GM12878 (cell line): ENCODE measurements at regions not wholly inside any gene's neighbourhood (a gene's known extent, or its start where the extent isn't known, plus 50 kb on each side); places are given as distances from the start of the nearest gene placed in this dataset.

ENCODE experiments used
- ATAC-seq: fragments of 200-7000 bp; cut with Tn5 transposase; 3 replicates; pipeline ENCODE4 v1.9.1; 2020; ENCODE audit warnings: mild to moderate bottlenecking, moderate library complexity
- BruUV-seq: library from RNA; stranded (reverse); fragments of 400-500 nt; replicated peaks from 2 replicates; lab custom pipeline; 2021; lab: Mats Ljungman, UMichigan
- CTCF ChIA-PET: fragments of 300-600 bp; sonication (Branson Sonifier 250); formaldehyde crosslinking; extraction: SDS; loops from one replicate; lab custom pipeline; 2021; ENCODE audit warnings: inconsistent platforms; lab: Yijun Ruan, JAX
- POLR2A ChIA-PET: fragments of 350-600 bp; formaldehyde crosslinking; extraction: SDS; loops from one replicate; lab custom pipeline; 2021; ENCODE audit warnings: inconsistent platforms; lab: Charles Lee
- RAD21 ChIA-PET: fragments of 300-600 bp; sonication (Branson Sonifier 250); formaldehyde crosslinking; loops from one replicate; lab custom pipeline; 2023; ENCODE audit warnings: antibody characterized with exemption; ENCODE audit not compliant: unreplicated experiment; lab: Charles Lee
- SMC1A ChIA-PET: fragments of 300-600 bp; sonication (Branson Sonifier 250); formaldehyde crosslinking; loops from one replicate; lab custom pipeline; 2023; ENCODE audit not compliant: unreplicated experiment, uncharacterized antibody; lab: Charles Lee
- DNase-seq: peaks from one replicate; pipeline ENCODE4 v3.0.0-alpha.2; 2011; ENCODE audit warnings: low read depth, low spot score
- FAIRE-seq: peaks from 3 replicates; lab custom pipeline; 2011; peaks lifted over from hg19 to GRCh38; lab: Jason Lieb, UNC
- H2AFZ ChIP-seq: 2 replicates; pipeline ENCODE4 v1.6.0; 2011; ENCODE audit warnings: low read depth, low read length, control low read depth; ENCODE audit not compliant: control insufficient read depth
- H3K27ac ChIP-seq: 2 replicates; pipeline ENCODE4 v1.5.1; 2011; ENCODE audit warnings: control low read depth; ENCODE audit not compliant: control insufficient read depth, insufficient read depth
- H3K27me3 ChIP-seq, 2 experiments: replicated peaks in 1 of 2; 2 replicates each; pipeline versions ENCODE4 v1.6.0 to v1.6.1; 2011; ENCODE audit warnings: low read length in 1 of 2; ENCODE audit not compliant: control insufficient read depth in 2 of 2, insufficient read depth in 2 of 2
- H3K36me3 ChIP-seq, 2 experiments: 2 replicates each; pipeline ENCODE4 v1.5.1; 2011; ENCODE audit warnings: low read length in 1 of 2; ENCODE audit not compliant: control insufficient read depth in 2 of 2, insufficient read depth in 2 of 2
- H3K4me1 ChIP-seq: 2 replicates; pipeline ENCODE4 v1.6.1; 2011; ENCODE audit warnings: mild to moderate bottlenecking, low read length, moderate library complexity, mixed read lengths; ENCODE audit not compliant: control insufficient read depth, insufficient read depth
- H3K4me2 ChIP-seq: 2 replicates; pipeline ENCODE4 v1.6.0; 2011; ENCODE audit warnings: control low read depth; ENCODE audit not compliant: control insufficient read depth, insufficient read depth
- H3K4me3 ChIP-seq: fragments of 200-600 bp; sonication (generic); 2 replicates; pipeline ENCODE4 v1.5.1; 2016
- H3K79me2 ChIP-seq: 2 replicates; pipeline ENCODE4 v1.6.0; 2011; ENCODE audit warnings: low read length; ENCODE audit not compliant: control insufficient read depth, insufficient read depth
- H3K9ac ChIP-seq: 2 replicates; pipeline ENCODE4 v1.8.0; 2011; ENCODE audit warnings: low read length, control low read depth, mixed read lengths; ENCODE audit not compliant: control insufficient read depth, insufficient read depth
- H3K9me3 ChIP-seq: replicated peaks from 3 replicates; pipeline ENCODE4 v1.5.1; 2011; ENCODE audit warnings: mild to moderate bottlenecking, low read length; ENCODE audit not compliant: control insufficient read depth, insufficient read depth
- H4K20me1 ChIP-seq: 2 replicates; pipeline ENCODE4 v1.6.0; 2011; ENCODE audit not compliant: control insufficient read depth, insufficient read depth
- BCL11A ChIP-seq: IDR thresholded peaks from 2 replicates; pipeline ENCODE4 v1.6.1; 2011; ENCODE audit warnings: low read depth, low read length
- CHD2 ChIP-seq: IDR thresholded peaks from 2 replicates; pipeline ENCODE4 v1.6.1; 2011; ENCODE audit warnings: low read depth, low read length, improper control_type of control experiment, borderline replicate concordance
- CREM ChIP-seq: IDR thresholded peaks from 2 replicates; pipeline ENCODE4 v1.6.1; 2014; ENCODE audit warnings: antibody characterized with exemption, low read depth
- POLR2AphosphoS2 ChIP-seq: IDR thresholded peaks from 2 replicates; pipeline ENCODE4 v1.6.1; 2011; ENCODE audit warnings: low read depth, mild to moderate bottlenecking, low read length, improper control_type of control experiment, moderate library complexity
- SMARCA5 ChIP-seq: fragments of 450-650 bp; IDR thresholded peaks from 2 replicates; pipeline ENCODE4 v1.6.1; 2017; ENCODE audit warnings: mild to moderate bottlenecking
- ZBTB4 ChIP-seq: fragments of 450-650 bp; formaldehyde crosslinking; IDR thresholded peaks from 2 replicates; pipeline ENCODE4 v1.4.0; 2022; ENCODE audit warnings: mild to moderate bottlenecking, moderate library complexity
- ZNF687 ChIP-seq: fragments of 450-650 bp; IDR thresholded peaks from 2 replicates; pipeline ENCODE4 v1.6.1; 2017; ENCODE audit warnings: mild to moderate bottlenecking, moderate library complexity
- WGBS: methylation state at CpG from one replicate; pipeline ENCODE4 v1.1.6; 2016; ENCODE audit warnings: low lambda C conversion rate; ENCODE audit not compliant: insufficient replicate concordance, insufficient coverage; ENCODE audit errors: missing lambda C conversion rate; 5-methylcytosine and 5-hydroxymethylcytosine counted together
- in situ Hi-C: fragments of 300-500 bp; cut with MboI; formaldehyde crosslinking; loops from 9 replicates; pipeline ENCODE4 v1.14.3; 2018; ENCODE audit warnings: mixed read lengths
- intact Hi-C: fragments of 100-400 bp; cut with micrococcal nuclease; formaldehyde crosslinking; loops from one replicate; pipeline ENCODE4 v1.14.2; 2022; ENCODE audit not compliant: unreplicated experiment
- TF ChIP-seq, protein P1 (sequence below): fragments of 150-350 bp; IDR thresholded peaks from 2 replicates; pipeline ENCODE4 v1.6.1; 2014; ENCODE audit warnings: mild to moderate bottlenecking, low read depth, low read length
- TF ChIP-seq, protein P2 (sequence below): fragments of 450-650 bp; IDR thresholded peaks from 2 replicates; pipeline ENCODE4 v1.6.1; 2017; ENCODE audit warnings: borderline replicate concordance

DNA sequence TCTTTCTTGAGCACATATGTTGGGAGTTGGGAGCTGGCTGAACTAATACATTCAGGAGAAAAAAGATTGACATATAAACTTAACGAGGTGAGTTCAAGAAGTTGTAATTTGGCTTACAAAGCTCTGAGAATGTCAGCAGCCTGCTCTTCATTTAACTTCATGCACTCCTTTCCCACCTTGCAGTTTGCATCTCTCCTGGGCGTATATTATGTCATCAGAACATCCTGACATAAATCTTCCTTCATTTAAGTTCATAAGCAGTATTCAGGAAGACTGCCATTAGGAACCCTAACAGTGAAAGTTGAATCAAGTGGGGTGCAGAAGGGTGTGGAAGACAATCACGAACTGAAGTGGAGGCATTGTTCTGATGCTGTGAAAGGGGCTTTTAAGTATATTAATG is 288.1 kb downstream of the ARPP21 start:
- CTCF ChIA-PET = interaction anchor here (1.6 kb wide), 1 partner anchor 19 kb away, joined by 3 read pairs; no protein-coding TSS in a partner anchor
- intact Hi-C loops (no loop called here), in situ Hi-C loops (no loop called here)

More for the DNA sequence above, 288.1 kb downstream of the ARPP21 start:
- H2AFZ ChIP-seq = no peak overlapping the region
- WGBS = 0% methylated on average over 3 of the region's 3 CpGs
- H3K36me3 ChIP-seq = no peaks in the 10 kb centered on the region
- H3K9me3 ChIP-seq = no peaks in the 10 kb centered on the region
- FAIRE-seq (no peak), DNase-seq (no peak)
- ChIA-PET SMC1A (no interaction called here), RAD21 (no interaction called here)
- no peaks in the 10 kb centered on the region for H3K27me3 ChIP-seq
- H3K4me2 ChIP-seq = no peak overlapping the region
- no peak overlapping the region for H3K4me3 ChIP-seq
- no peak for TF ChIP-seq BCL11A
- no peak for TF ChIP-seq ZNF687
- no peak for TF ChIP-seq CHD2
- TF ChIP-seq, protein P1, sequence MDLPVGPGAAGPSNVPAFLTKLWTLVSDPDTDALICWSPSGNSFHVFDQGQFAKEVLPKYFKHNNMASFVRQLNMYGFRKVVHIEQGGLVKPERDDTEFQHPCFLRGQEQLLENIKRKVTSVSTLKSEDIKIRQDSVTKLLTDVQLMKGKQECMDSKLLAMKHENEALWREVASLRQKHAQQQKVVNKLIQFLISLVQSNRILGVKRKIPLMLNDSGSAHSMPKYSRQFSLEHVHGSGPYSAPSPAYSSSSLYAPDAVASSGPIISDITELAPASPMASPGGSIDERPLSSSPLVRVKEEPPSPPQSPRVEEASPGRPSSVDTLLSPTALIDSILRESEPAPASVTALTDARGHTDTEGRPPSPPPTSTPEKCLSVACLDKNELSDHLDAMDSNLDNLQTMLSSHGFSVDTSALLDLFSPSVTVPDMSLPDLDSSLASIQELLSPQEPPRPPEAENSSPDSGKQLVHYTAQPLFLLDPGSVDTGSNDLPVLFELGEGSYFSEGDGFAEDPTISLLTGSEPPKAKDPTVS = no peak
- TF ChIP-seq ZBTB4 (CRISPR knock-in tag) = no peak
- TF ChIP-seq CREM = no peak
- TF ChIP-seq POLR2AphosphoS2 = no peak
- no peak for TF ChIP-seq SMARCA5
- TF ChIP-seq, protein P2, sequence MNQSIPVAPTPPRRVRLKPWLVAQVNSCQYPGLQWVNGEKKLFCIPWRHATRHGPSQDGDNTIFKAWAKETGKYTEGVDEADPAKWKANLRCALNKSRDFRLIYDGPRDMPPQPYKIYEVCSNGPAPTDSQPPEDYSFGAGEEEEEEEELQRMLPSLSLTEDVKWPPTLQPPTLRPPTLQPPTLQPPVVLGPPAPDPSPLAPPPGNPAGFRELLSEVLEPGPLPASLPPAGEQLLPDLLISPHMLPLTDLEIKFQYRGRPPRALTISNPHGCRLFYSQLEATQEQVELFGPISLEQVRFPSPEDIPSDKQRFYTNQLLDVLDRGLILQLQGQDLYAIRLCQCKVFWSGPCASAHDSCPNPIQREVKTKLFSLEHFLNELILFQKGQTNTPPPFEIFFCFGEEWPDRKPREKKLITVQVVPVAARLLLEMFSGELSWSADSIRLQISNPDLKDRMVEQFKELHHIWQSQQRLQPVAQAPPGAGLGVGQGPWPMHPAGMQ = no peak
- TF ChIP-seq, all 136 proteins: peak for 0
- H3K79me2 ChIP-seq = no peaks in the 10 kb centered on the region
- no peaks in the 10 kb centered on the region for H3K4me1 ChIP-seq
- H3K9ac ChIP-seq = no peak overlapping the region
- POLR2A ChIA-PET = no interaction called here
- no TSS peak for BruUV-seq
- no peak for ATAC-seq
- no peak overlapping the region for H3K27ac ChIP-seq
- H4K20me1 ChIP-seq = no peaks in the 10 kb centered on the region
